ENCODE measurements at regions not wholly inside any gene's neighbourhood (a gene's known extent, or its start where the extent isn't known, plus 50 kb on each side); places are given as distances from the start of the nearest gene placed in this dataset.

- no peaks in the 10 kb centered on the region for H3K27me3 ChIP-seq
- H3K4me1 ChIP-seq = no peaks in the 10 kb centered on the region
- H3K36me3 ChIP-seq = no peaks in the 10 kb centered on the region
- H3K27ac ChIP-seq (replicated peaks in 1 of 4) = no peak overlapping the region
- 100% methylated on average over 2 of the region's 2 CpGs for WGBS
- H3K4me3 ChIP-seq = no peak overlapping the region
- TF ChIP-seq POLR2AphosphoS5 (IDR thresholded peaks at IDR 0.05) (no peak), CTCF (IDR thresholded peaks at IDR 0.05) (no peak), POLR2A (IDR thresholded peaks at IDR 0.05; ENCODE audit: low read depth) (no peak), EP300 (IDR thresholded peaks at IDR 0.05) (no peak)
- H3K9me3 ChIP-seq = no peaks in the 10 kb centered on the region
- intact Hi-C loops (cut with DNase I) = no loop called here
- DNase-seq (ENCODE audit: extremely low spot score) = peak; percentile 55
These were observed 163.0 kb upstream of the IRS2 start for GRCh38 chr13:109949397-109949796.

GRCh38 chr13:109947006-109947405 lies 160.6 kb upstream of the IRS2 start:
- no peaks in the 10 kb centered on the region for H3K27me3 ChIP-seq
- no peaks in the 10 kb centered on the region for H3K9me3 ChIP-seq
- no peaks in the 10 kb centered on the region for H3K36me3 ChIP-seq
- peak; percentile 77 for DNase-seq (ENCODE audit: extremely low spot score)
- H3K4me3 ChIP-seq = no peak overlapping the region
- intact Hi-C loops (cut with DNase I) = no loop called here
- TF ChIP-seq CTCF (IDR thresholded peaks at IDR 0.05) = no peak
- TF ChIP-seq POLR2AphosphoS5 (IDR thresholded peaks at IDR 0.05) = no peak
- no peak for TF ChIP-seq EP300 (IDR thresholded peaks at IDR 0.05)
- TF ChIP-seq POLR2A (IDR thresholded peaks at IDR 0.05; ENCODE audit: low read depth) = no peak
- H3K4me1 ChIP-seq = no peaks in the 10 kb centered on the region
- 84% methylated on average over 2 of the region's 2 CpGs for WGBS
- no peak overlapping the region for H3K27ac ChIP-seq (replicated peaks in 1 of 4)

- intact Hi-C loops (cut with DNase I) = no loop called here
- Histone ChIP-seq H3K4me1 (no peaks in the 10 kb centered on the region), H3K27me3 (no peaks in the 10 kb centered on the region), H3K36me3 (no peaks in the 10 kb centered on the region), H3K27ac (replicated peaks in 1 of 4) (no peak overlapping the region), H3K4me3 (no peak overlapping the region), H3K9me3 (no peaks in the 10 kb centered on the region)
- TF ChIP-seq EP300 (IDR thresholded peaks at IDR 0.05) (no peak), POLR2AphosphoS5 (IDR thresholded peaks at IDR 0.05) (no peak), POLR2A (IDR thresholded peaks at IDR 0.05; ENCODE audit: low read depth) (no peak), CTCF (IDR thresholded peaks at IDR 0.05) (no peak)
- peak; percentile 53 for DNase-seq (ENCODE audit: extremely low spot score)
- WGBS = 85% methylated on average over 3 of the region's 4 CpGs
These were observed 159.0 kb upstream of the IRS2 start for GRCh38 chr13:109945206-109945960.

GRCh38 chr13:109941951-109942350 lies 155.6 kb upstream of the IRS2 start:
- H3K27me3 ChIP-seq = no peaks in the 10 kb centered on the region
- WGBS = 90% methylated on average over 7 of the region's 7 CpGs
- TF ChIP-seq POLR2A (IDR thresholded peaks at IDR 0.05; ENCODE audit: low read depth) = no peak
- no peak for TF ChIP-seq EP300 (IDR thresholded peaks at IDR 0.05)
- TF ChIP-seq POLR2AphosphoS5 (IDR thresholded peaks at IDR 0.05) = no peak
- TF ChIP-seq CTCF (IDR thresholded peaks at IDR 0.05) = no peak

GRCh38 chr13:109941221-109941620 lies 154.8 kb upstream of the IRS2 start:
- intact Hi-C loops (cut with DNase I) = no loop called here
- no peak overlapping the region for H3K27ac ChIP-seq (replicated peaks in 1 of 4)
- H3K27me3 ChIP-seq = no peaks in the 10 kb centered on the region
- WGBS = 79% methylated on average over 2 of the region's 2 CpGs
- no peaks in the 10 kb centered on the region for H3K36me3 ChIP-seq
- TF ChIP-seq POLR2A (IDR thresholded peaks at IDR 0.05; ENCODE audit: low read depth) (no peak), POLR2AphosphoS5 (IDR thresholded peaks at IDR 0.05) (no peak), CTCF (IDR thresholded peaks at IDR 0.05) (no peak), EP300 (IDR thresholded peaks at IDR 0.05) (no peak)
- H3K4me1 ChIP-seq = peaks cover 0 to 13% (median 10%) of the 10 kb centered on the region in 4 donors
- no peaks in the 10 kb centered on the region for H3K9me3 ChIP-seq
- no peak for DNase-seq (ENCODE audit: extremely low spot score)
- no peak overlapping the region for H3K4me3 ChIP-seq

More at GRCh38 chr13:109941951-109942350, 155.6 kb upstream of the IRS2 start:
- no peak overlapping the region for H3K27ac ChIP-seq (replicated peaks in 1 of 4)
- DNase-seq (ENCODE audit: extremely low spot score) = no peak
- intact Hi-C loops (cut with DNase I) = no loop called here
- H3K4me3 ChIP-seq = no peak overlapping the region
- H3K9me3 ChIP-seq = no peaks in the 10 kb centered on the region
- H3K36me3 ChIP-seq = no peaks in the 10 kb centered on the region
- peaks cover 0 to 13% (median 10%) of the 10 kb centered on the region in 4 donors for H3K4me1 ChIP-seq
